HL-60 (cell line): ENCODE measurements at regions not wholly inside any gene's neighbourhood (a gene's known extent, or its start where the extent isn't known, plus 50 kb on each side); places are given as distances from the start of the nearest gene placed in this dataset.

ENCODE experiments used
- DNase-seq, 2 experiments: peaks; one replicate each; pipeline ENCODE4 v3.0.0-alpha.2; 2010 to 2020; ENCODE audit warnings: low read depth in 1 of 2, low spot score in 1 of 2
- H3K27ac ChIP-seq: fragments of 250-450 bp; sonication (Bioruptor Pico); replicated peaks from 2 replicates; pipeline ENCODE4 v1.5.1; 2020; ENCODE audit warnings: mild to moderate bottlenecking, moderate library complexity
- H3K27me3 ChIP-seq: fragments of 250-450 bp; sonication (Bioruptor Pico); 2 replicates; pipeline ENCODE4 v1.5.1; 2021; ENCODE audit warnings: mild to moderate bottlenecking, moderate library complexity; ENCODE audit not compliant: insufficient read depth, poor library complexity, severe bottlenecking
- H3K4me3 ChIP-seq: replicated peaks from 2 replicates; pipeline ENCODE4 v1.5.1; 2011; ENCODE audit warnings: mild to moderate bottlenecking, control low read depth, low read length; ENCODE audit not compliant: insufficient read depth
- GABPA ChIP-seq: IDR thresholded peaks from 2 replicates; pipeline ENCODE4 v1.6.1; 2012; ENCODE audit warnings: low read depth
- POLR2AphosphoS5 ChIP-seq: IDR thresholded peaks from 2 replicates; pipeline ENCODE4 v1.6.1; 2012; ENCODE audit warnings: low read depth
- SPI1 ChIP-seq: IDR thresholded peaks from 2 replicates; pipeline ENCODE4 v1.6.1; 2012; ENCODE audit warnings: low read depth, mild to moderate bottlenecking, borderline replicate concordance
- TF ChIP-seq, protein P1 (sequence below): IDR thresholded peaks from one replicate; pipeline ENCODE4 v1.5.1; 2011; ENCODE audit warnings: low read length, control low read depth, inconsistent platforms; ENCODE audit not compliant: insufficient read depth
- TF ChIP-seq, protein P2 (sequence below): IDR thresholded peaks from 2 replicates; pipeline ENCODE4 v1.6.1; 2012; ENCODE audit warnings: low read depth; ENCODE audit not compliant: insufficient replicate concordance

DNA sequence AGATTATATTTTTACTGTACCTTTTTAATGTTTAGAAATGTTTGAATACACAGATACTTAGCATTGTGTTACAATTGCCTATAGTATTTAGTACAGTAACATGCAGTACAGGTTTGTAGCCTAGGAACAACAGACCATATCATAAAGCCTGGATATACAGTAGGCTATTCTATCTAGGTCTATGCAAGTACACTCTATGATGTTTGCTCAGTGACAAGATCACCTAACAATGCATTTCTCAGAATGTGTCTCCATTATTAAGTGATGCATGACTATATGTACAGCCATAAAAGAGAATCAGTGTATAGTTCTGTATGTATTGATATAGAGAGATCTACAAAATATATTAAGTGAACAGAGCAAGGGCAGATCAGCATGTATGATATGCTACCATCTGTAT lies 616.4 kb downstream of the XIRP2 start:
- H3K27me3 ChIP-seq: no peaks in the 10 kb centered on the region
- no peak for TF ChIP-seq POLR2AphosphoS5
- TF ChIP-seq SPI1: no peak
- TF ChIP-seq, protein P1, sequence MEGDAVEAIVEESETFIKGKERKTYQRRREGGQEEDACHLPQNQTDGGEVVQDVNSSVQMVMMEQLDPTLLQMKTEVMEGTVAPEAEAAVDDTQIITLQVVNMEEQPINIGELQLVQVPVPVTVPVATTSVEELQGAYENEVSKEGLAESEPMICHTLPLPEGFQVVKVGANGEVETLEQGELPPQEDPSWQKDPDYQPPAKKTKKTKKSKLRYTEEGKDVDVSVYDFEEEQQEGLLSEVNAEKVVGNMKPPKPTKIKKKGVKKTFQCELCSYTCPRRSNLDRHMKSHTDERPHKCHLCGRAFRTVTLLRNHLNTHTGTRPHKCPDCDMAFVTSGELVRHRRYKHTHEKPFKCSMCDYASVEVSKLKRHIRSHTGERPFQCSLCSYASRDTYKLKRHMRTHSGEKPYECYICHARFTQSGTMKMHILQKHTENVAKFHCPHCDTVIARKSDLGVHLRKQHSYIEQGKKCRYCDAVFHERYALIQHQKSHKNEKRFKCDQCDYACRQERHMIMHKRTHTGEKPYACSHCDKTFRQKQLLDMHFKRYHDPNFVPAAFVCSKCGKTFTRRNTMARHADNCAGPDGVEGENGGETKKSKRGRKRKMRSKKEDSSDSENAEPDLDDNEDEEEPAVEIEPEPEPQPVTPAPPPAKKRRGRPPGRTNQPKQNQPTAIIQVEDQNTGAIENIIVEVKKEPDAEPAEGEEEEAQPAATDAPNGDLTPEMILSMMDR: no peak
- TF ChIP-seq, protein P2, sequence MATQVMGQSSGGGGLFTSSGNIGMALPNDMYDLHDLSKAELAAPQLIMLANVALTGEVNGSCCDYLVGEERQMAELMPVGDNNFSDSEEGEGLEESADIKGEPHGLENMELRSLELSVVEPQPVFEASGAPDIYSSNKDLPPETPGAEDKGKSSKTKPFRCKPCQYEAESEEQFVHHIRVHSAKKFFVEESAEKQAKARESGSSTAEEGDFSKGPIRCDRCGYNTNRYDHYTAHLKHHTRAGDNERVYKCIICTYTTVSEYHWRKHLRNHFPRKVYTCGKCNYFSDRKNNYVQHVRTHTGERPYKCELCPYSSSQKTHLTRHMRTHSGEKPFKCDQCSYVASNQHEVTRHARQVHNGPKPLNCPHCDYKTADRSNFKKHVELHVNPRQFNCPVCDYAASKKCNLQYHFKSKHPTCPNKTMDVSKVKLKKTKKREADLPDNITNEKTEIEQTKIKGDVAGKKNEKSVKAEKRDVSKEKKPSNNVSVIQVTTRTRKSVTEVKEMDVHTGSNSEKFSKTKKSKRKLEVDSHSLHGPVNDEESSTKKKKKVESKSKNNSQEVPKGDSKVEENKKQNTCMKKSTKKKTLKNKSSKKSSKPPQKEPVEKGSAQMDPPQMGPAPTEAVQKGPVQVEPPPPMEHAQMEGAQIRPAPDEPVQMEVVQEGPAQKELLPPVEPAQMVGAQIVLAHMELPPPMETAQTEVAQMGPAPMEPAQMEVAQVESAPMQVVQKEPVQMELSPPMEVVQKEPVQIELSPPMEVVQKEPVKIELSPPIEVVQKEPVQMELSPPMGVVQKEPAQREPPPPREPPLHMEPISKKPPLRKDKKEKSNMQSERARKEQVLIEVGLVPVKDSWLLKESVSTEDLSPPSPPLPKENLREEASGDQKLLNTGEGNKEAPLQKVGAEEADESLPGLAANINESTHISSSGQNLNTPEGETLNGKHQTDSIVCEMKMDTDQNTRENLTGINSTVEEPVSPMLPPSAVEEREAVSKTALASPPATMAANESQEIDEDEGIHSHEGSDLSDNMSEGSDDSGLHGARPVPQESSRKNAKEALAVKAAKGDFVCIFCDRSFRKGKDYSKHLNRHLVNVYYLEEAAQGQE: no peak
- no peak for TF ChIP-seq GABPA
- no peak for DNase-seq
- H3K27ac ChIP-seq: no peak overlapping the region
- no peak overlapping the region for H3K4me3 ChIP-seq

DNA sequence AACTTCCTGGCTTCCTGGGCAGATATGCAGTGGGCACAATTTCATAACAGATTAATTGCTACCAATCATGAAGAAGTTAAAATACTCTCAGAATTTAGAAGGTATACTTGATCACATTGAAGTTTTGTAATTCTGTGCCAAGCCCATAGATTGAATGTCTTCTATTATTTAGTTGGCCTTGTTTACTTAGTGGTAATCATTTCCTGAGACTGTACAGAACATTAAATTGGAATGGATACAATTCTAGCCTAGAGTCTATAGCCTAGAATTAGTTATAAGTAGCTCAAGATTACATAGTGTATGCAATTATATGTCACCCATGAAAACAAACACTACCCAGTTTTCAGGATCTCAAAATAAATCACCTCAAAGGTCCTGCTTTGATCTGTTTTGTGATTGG lies 615.8 kb downstream of the XIRP2 start:
- no peak for DNase-seq
- no peak overlapping the region for H3K4me3 ChIP-seq
- no peak for TF ChIP-seq GABPA
- no peak for TF ChIP-seq SPI1
- TF ChIP-seq POLR2AphosphoS5: no peak
- TF ChIP-seq, protein P2: no peak
- no peak overlapping the region for H3K27ac ChIP-seq
- H3K27me3 ChIP-seq: no peaks in the 10 kb centered on the region

DNA sequence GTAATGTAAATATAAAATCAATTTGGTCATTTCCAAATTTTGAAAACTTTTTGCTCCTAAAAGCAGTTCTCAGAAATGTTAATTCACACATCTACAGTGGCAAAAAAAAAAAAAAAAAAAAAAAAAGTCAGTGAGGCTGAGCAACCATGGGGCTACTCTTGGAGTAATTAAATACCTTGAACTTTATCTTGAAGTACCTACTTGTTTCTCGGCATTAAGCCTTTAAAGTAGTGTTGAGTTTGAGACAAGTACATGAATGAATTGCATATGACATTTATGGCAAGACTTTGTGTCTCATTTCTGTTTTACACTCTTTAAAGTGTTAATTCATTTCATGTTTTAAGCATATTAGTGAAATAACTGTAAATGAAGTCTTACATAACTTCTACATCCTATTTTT lies 613.3 kb downstream of the XIRP2 start:
- no peak for TF ChIP-seq SPI1
- no peak overlapping the region for H3K4me3 ChIP-seq
- H3K27me3 ChIP-seq: no peaks in the 10 kb centered on the region
- no peak overlapping the region for H3K27ac ChIP-seq
- DNase-seq: no peak

DNA sequence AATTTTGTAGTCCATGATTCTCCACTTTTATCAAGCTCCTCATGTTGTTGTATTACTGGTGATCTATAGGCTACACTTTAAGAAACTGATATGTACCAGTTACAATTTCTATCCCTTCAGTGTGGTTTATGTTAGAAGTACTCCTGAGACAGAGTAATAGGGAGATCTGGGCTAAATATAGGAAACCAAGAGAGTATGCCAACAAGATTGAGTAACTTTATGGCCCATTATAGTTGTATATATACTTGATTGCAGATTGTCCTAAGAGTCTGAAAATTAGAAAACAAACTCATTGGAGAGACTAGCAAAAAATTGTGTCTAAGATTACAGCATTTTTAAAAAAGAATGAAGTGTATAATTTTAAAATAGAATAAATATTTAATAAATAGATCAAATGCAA lies 605.6 kb downstream of the XIRP2 start:
- no peak for DNase-seq
- TF ChIP-seq, protein P1: no peak
- TF ChIP-seq SPI1 (no peak), GABPA (no peak), POLR2AphosphoS5 (no peak)
- TF ChIP-seq, protein P2: no peak
- no peak overlapping the region for H3K27ac ChIP-seq
- H3K4me3 ChIP-seq: no peak overlapping the region
- no peaks in the 10 kb centered on the region for H3K27me3 ChIP-seq
